ENCODE measurements at regions not wholly inside any gene's neighbourhood (a gene's known extent, or its start where the extent isn't known, plus 50 kb on each side); places are given as distances from the start of the nearest gene placed in this dataset.
"Not testable (repeated sequence)": the region's sequence is repeated elsewhere in the genome, so short reads cannot be mapped to it uniquely, and the experiment has no call there.

- Histone ChIP-seq H3K4me1 (ENCODE audit: control insufficient read depth, insufficient read depth, low read length) (no peaks in the 10 kb centered on the region), H3K9ac (ENCODE audit: extremely low read depth, low read length, poor library complexity, severe bottlenecking) (no peak overlapping the region), H3K27ac (ENCODE audit: low read depth, low read length) (no peak overlapping the region), H3K9me3 (ENCODE audit: control insufficient read depth, low read length) (no peaks in the 10 kb centered on the region), H3K4me3 (ENCODE audit: low read length) (no peak overlapping the region), H3K36me3 (ENCODE audit: control insufficient read depth, insufficient read depth, low read length) (no peaks in the 10 kb centered on the region), H3K27me3 (ENCODE audit: control insufficient read depth, insufficient read depth, low read length, poor library complexity, severe bottlenecking) (no peaks in the 10 kb centered on the region)
- peaks cover 1% of the 10 kb centered on the region for H3K4me1 Mint-ChIP-seq
- no peak for TF ChIP-seq CTCF (conservative IDR thresholded peaks at IDR 0.05)
- no peak for DNase-seq
- no peaks in the 10 kb centered on the region for H3K9me3 Mint-ChIP-seq
- H3K27me3 Mint-ChIP-seq (ENCODE audit: insufficient read depth), result no peaks in the 10 kb centered on the region
- 91 to 95% methylated on average over 4 to 7 of the region's 7 CpGs for WGBS, 2 experiments (ENCODE audit: insufficient coverage in 1 of 2, insufficient read length in 1 of 2)
- no peak overlapping the region for H3K4me3 Mint-ChIP-seq
- no peaks in the 10 kb centered on the region for H3K36me3 Mint-ChIP-seq (ENCODE audit: low read depth)
- no peak overlapping the region for H3K27ac Mint-ChIP-seq
Observed at GRCh38 chr4:72706684-72707083, 137.7 kb upstream of the ADAMTS3 start.

GRCh38 chr4:72704925-72705640 lies 136.1 kb upstream of the ADAMTS3 start:
- H3K4me1 ChIP-seq (ENCODE audit: control insufficient read depth, insufficient read depth, low read length); H3K27me3 Mint-ChIP-seq (ENCODE audit: insufficient read depth); H3K27ac ChIP-seq (ENCODE audit: low read depth, low read length); H3K27me3 ChIP-seq (ENCODE audit: control insufficient read depth, insufficient read depth, low read length, poor library complexity, severe bottlenecking); H3K4me3 Mint-ChIP-seq; H3K36me3 ChIP-seq (ENCODE audit: control insufficient read depth, insufficient read depth, low read length); H3K27ac Mint-ChIP-seq; H3K9me3 Mint-ChIP-seq; H3K9me3 ChIP-seq (ENCODE audit: control insufficient read depth, low read length); DNase-seq; H3K9ac ChIP-seq (ENCODE audit: extremely low read depth, low read length, poor library complexity, severe bottlenecking); H3K36me3 Mint-ChIP-seq (ENCODE audit: low read depth); H3K4me3 ChIP-seq (ENCODE audit: low read length); H3K4me1 Mint-ChIP-seq: not testable (repeated sequence)
- WGBS, 2 experiments (ENCODE audit: insufficient coverage in 1 of 2, insufficient read length in 1 of 2), result 83 to 90% methylated on average over 2 to 7 of the region's 7 CpGs

DNA sequence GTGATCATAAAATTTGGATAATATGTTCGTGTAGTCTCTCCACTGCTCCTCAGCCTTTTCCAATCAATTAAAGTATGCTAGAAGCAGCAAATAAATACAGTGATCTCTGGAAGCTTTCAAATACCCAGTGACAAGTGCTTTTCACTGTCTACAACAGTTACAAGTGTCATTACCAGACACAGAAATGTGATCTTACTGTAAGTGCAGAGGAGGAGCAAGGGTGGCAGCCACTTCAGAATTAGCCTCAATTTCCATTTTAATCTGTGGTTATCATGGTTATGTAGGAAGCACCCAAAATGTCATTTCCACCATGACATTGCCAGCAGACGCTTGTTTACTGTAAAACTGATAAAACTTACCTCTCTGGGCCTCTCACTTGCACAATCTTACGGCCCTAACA lies 133.9 kb upstream of the ADAMTS3 start:
- Mint-ChIP-seq H3K4me3 (no peak overlapping the region), H3K27ac (no peak overlapping the region), H3K9me3 (no peaks in the 10 kb centered on the region), H3K4me1 (peaks cover 1% of the 10 kb centered on the region), H3K36me3 (ENCODE audit: low read depth) (no peaks in the 10 kb centered on the region), H3K27me3 (ENCODE audit: insufficient read depth) (no peaks in the 10 kb centered on the region)
- no peaks in the 10 kb centered on the region for H3K9me3 ChIP-seq (ENCODE audit: control insufficient read depth, low read length)
- TF ChIP-seq CTCF (conservative IDR thresholded peaks at IDR 0.05), result no peak
- 83 to 95% methylated on average over 1 to 3 of the region's 3 CpGs for WGBS, 2 experiments (ENCODE audit: insufficient coverage in 1 of 2, insufficient read length in 1 of 2)
- no peaks in the 10 kb centered on the region for H3K36me3 ChIP-seq (ENCODE audit: control insufficient read depth, insufficient read depth, low read length)
- no peak for DNase-seq
- no peaks in the 10 kb centered on the region for H3K27me3 ChIP-seq (ENCODE audit: control insufficient read depth, insufficient read depth, low read length, poor library complexity, severe bottlenecking)
- no peak overlapping the region for H3K27ac ChIP-seq (ENCODE audit: low read depth, low read length)
- H3K4me3 ChIP-seq (ENCODE audit: low read length), result no peak overlapping the region
- no peak overlapping the region for H3K9ac ChIP-seq (ENCODE audit: extremely low read depth, low read length, poor library complexity, severe bottlenecking)
- H3K4me1 ChIP-seq (ENCODE audit: control insufficient read depth, insufficient read depth, low read length), result no peaks in the 10 kb centered on the region

Data from endodermal cell (in vitro differentiated cells).